OCI-LY3 (cell line): ENCODE measurements at regions not wholly inside any gene's neighbourhood (a gene's known extent, or its start where the extent isn't known, plus 50 kb on each side); places are given as distances from the start of the nearest gene placed in this dataset.

Source experiments
- EZH2phosphoT487 ChIP-seq: fragments of 200-600 bp; shearing (Covaris generic); IDR thresholded peaks from 2 replicates; pipeline ENCODE4 v1.6.1; 2018; ENCODE audit warnings: antibody characterized with exemption, mixed run types, low read depth
- TF ChIP-seq, protein P1 (sequence below): fragments of 200-600, 300-600 bp; sonication (generic); IDR thresholded peaks from 2 replicates; pipeline ENCODE4 v1.5.1; 2014; ENCODE audit warnings: antibody characterized with exemption, low read length, low read depth

DNA sequence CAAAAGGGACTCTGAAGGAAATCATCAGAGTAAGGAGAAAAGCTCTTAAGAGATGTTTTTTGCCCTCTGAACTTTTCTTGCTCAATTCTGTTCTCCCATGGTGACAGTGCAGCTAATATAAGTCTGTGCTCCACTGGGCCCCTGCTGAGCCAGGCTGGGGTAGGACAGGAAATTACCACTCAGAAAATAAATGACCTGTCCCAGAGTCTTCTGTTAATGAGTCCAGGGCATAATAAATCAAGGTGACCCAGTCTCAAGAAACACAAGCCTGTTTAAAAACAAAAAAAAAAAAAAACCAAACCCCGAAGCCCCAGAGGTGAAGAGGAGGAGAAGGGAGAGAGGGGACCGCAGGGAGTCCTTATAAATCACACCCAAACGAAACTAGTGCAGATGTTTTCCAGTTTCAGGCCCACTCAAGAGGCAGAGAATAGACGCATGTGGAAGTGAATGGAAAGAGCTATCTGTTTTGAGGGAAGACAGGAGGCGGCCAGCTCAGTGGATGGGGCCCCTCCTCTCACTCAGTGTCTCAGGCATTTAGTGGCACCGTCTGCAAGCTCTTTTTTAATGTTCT lies 59.8 kb upstream of the BOC start:
- TF ChIP-seq, protein P1, sequence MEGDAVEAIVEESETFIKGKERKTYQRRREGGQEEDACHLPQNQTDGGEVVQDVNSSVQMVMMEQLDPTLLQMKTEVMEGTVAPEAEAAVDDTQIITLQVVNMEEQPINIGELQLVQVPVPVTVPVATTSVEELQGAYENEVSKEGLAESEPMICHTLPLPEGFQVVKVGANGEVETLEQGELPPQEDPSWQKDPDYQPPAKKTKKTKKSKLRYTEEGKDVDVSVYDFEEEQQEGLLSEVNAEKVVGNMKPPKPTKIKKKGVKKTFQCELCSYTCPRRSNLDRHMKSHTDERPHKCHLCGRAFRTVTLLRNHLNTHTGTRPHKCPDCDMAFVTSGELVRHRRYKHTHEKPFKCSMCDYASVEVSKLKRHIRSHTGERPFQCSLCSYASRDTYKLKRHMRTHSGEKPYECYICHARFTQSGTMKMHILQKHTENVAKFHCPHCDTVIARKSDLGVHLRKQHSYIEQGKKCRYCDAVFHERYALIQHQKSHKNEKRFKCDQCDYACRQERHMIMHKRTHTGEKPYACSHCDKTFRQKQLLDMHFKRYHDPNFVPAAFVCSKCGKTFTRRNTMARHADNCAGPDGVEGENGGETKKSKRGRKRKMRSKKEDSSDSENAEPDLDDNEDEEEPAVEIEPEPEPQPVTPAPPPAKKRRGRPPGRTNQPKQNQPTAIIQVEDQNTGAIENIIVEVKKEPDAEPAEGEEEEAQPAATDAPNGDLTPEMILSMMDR, result no peak
- no peak for TF ChIP-seq EZH2phosphoT487
